HG02759 (cell line): ENCODE measurements at regions not wholly inside any gene's neighbourhood (a gene's known extent, or its start where the extent isn't known, plus 50 kb on each side); places are given as distances from the start of the nearest gene placed in this dataset.
"Not testable (repeated sequence)": the region's sequence is repeated elsewhere in the genome, so short reads cannot be mapped to it uniquely, and the experiment has no call there.

Experiments
- ATAC-seq: cut with Tn5 transposase; IDR thresholded peaks from one replicate; pipeline ENCODE4 v1.9.1; 2021; ENCODE audit warnings: mild to moderate bottlenecking, moderate library complexity; ENCODE audit not compliant: unreplicated experiment

DNA sequence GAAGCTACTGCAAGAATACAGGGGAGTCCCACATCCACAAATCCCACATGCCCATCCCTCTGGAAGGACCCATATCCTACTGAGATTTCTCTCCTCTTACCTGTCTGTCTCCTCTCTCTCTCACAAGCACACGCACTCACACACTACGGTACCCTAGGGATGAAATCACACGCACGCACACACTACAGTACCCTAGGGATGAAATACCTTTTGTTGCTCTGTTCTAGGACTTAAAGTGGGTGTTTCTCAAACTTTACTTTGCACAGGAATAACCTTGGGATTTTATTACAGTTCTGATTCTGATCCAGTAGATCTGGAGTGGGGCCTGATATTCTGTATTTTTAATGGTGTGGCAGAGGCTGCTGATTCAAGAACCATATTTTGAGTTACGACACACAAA lies 622.2 kb upstream of the ZNF385D start:
- no peak for ATAC-seq

DNA sequence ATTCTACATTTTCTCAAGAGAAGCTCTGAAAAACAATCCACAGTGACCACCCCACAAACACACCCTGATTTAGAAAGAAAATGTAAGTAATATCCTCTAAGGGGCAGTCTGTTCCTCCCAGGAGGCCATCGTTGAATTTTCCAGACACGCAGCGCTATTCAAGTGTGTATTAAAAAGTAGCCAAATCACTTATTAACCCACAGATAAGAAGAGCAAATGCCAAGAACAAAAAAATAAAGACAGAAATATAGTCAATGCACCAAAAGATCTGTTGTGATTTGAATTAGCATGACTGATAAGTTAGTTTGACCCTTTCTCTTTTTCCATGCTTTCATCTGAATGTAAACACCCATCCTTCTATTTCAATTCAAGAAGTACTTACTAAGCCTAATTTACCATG lies 622.8 kb upstream of the ZNF385D start:
- ATAC-seq, result no peak

GRCh38 chr3:22377421-22377820 lies 626.4 kb upstream of the ZNF385D start:
- ATAC-seq, result no peak

DNA sequence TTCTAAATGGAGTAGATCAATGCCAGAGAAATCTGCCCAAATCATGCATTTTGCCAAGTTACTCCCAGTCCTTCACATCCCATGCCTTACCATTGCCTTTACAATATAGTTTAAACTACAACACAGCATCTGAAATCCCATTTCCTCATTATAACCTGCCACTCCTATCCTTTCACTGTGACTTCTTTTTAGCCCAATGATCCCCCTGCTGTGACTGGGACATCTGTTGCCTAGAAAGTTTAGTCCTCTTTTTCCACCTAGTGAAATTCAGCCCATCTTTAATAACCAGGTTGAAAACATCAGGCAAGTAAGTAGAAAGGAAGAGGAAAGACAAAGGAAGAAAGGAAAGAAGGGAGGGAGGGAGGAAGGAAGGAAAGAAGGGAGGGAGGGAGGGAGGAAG lies 627.9 kb upstream of the ZNF385D start:
- no peak for ATAC-seq

DNA sequence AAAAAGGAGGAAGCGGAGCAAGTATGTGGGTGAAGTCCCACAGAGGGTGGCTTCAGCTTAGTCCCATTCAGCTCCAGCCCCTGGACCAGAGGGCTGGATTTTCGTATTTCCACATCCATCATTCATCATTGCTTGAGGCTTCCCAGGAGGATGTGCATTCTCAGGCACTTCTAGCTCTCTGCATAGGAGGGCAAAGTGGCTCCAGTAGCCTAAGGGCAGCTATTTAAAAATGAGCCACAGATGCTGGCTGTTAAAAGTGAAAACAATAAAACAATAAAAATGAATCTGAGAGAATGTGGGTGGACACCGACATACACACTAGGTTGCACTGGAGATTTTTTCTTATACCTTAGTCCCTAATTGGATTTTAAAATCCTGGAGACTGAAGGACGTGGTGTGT lies 629.2 kb upstream of the ZNF385D start:
- ATAC-seq, result no peak

DNA sequence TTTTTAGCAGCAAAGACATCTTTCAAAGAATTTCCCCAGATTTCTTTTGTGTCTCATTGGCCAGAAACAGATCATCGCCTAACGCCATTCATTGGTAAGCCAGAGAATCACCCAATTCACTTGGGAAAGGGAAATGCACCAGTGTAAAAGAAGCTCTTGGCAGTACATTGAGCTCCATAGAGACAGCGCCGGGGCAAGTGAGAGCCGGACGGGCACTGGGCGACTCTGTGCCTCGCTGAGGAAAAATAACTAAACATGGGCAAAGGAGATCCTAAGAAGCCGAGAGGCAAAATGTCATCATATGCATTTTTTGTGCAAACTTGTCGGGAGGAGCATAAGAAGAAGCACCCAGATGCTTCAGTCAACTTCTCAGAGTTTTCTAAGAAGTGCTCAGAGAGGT lies 630.6 kb upstream of the ZNF385D start:
- not testable (repeated sequence) for ATAC-seq

- no peak for ATAC-seq
Observed at GRCh38 chr3:22383285-22383684, 632.3 kb upstream of the ZNF385D start.

DNA sequence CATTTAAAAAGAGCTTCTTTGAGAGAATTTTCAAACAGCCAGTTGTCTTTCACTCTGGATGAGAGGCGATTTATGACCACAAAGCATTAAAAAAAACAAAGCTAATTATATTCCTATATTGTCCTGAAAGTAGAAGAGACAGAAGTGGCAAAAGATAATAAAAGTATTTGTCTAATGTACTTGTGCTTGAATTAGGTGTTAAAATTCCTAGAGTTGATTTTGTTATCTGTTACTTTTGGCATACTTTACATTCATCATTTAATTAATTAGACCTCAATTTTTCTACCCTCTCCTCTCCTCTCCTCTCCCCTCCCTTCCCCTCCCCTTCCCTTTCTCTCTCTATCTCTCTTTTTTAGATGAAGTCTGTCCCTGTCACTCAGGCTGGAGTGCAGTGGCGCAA lies 635.1 kb upstream of the ZNF385D start:
- ATAC-seq, result no peak

DNA sequence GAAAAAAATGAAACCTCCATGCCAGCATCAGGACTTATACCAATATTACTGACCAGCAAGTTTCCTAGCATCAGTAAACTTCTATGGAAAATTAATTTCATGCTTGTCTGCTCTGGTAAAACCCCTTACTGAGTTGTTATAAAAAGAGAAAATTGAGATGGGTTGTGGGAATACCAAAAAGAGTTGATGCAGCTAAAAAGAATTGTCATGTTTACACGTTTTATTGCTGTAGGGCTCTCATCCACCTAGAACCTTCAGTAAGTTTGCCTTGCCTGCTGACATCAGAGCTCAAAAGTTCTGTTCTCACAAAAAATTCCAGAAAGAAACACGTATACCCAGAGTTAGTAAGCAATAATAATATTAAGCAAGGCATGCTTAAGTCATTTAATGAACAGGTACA lies 641.3 kb upstream of the ZNF385D start:
- no peak for ATAC-seq

DNA sequence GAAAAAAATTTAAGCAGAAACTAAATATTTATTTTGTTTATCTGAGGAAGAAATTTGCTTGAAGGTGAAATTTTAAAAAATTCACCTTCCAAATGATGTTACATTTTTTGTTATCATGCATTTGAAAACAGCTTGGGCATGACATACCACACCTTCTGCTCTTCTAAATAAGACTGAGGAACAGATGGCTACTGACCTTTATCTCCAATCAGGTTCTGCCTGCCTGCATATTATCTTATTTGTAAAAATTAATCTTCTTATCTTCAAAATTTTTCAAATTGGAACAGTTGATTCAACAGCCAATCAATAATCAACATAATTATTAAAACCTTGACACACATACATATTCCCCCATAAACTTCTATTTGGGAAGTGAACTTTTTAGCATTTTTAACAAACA lies 641.8 kb upstream of the ZNF385D start:
- ATAC-seq, result no peak

DNA sequence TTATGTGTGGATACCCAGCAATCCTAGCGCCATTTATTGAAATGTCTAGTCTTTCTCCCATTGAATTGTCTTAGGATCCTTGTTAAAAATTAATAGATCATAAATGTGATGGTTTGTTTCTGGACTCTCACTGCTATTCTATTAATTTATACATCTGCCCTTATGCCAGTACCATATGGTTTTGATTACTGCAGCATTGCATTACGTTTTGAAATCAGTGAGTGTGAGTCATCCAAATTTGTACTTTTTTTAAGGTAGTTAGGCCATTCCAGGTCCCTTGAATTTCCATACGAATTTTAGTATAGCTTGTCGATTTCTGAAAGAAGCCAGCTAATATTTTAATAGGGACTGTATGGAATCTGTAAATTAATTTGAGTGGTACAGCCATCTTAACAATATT lies 648.6 kb upstream of the ZNF385D start:
- no peak for ATAC-seq

GRCh38 chr3:22401499-22401898 lies 650.5 kb upstream of the ZNF385D start:
- no peak for ATAC-seq

DNA sequence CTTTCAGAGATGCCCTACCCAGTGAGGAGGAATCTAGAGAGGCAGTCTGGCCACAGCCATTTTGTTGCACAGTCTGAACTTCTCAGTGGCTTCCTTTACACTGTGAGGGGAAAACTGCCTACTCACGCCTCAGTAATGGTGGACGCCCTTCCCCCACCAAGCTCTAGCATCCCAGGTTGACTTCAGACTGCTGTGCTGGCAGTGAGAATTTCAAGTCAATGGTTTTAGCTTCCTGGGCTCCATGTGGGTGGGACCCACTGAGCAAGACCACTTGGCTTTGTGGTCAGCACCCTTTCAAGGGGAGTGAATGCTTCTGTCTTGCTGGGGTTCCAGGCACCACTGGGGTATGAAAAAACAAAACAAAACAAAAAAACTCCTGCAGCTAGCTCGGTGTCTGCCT lies 663.2 kb upstream of the ZNF385D start:
- no peak for ATAC-seq

- not testable (repeated sequence) for ATAC-seq
Observed at GRCh38 chr3:22416838-22417446, 665.9 kb upstream of the ZNF385D start.

GRCh38 chr3:22419261-22419660 lies 668.3 kb upstream of the ZNF385D start:
- ATAC-seq, result no peak

GRCh38 chr3:22421589-22421988 lies 670.6 kb upstream of the ZNF385D start:
- no peak for ATAC-seq

DNA sequence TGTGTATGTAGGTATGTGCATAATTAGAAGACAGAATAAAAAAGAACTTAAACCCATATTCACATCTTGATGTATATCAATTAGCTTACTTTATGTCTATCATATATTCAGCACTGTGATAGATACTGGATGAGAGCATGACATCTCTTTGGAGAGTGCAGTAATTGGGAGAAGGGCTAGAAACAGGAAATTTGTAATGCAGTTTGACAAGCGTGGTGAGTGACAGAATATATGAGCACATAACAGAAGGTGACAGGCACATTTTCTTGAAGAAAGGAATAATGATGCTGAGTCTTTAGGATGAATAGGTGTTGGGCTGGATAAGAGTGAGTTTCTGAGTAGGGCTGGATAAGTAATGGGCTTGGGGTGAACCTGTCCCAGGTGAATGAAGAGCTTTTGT lies 680.3 kb upstream of the ZNF385D start:
- no peak for ATAC-seq

DNA sequence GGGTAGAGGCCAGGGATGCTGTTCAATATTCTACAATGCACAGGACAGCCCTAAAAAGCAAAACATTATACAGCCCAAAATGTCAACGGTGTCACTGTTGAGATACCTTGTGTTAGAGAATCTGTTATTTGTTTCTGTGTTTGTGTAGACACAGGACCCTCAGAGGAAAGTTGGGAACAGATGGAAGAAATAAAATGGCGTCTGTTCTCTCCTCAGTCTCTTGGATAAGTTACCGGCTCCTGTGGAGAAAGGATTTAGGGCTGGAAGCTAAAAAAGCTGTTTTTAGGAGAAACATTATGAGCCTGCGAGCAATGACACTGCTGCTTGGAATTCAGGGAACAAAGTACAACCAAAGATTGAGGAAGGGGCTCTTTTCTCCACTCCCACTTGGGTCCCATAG lies 688.6 kb upstream of the ZNF385D start:
- ATAC-seq, result no peak

DNA sequence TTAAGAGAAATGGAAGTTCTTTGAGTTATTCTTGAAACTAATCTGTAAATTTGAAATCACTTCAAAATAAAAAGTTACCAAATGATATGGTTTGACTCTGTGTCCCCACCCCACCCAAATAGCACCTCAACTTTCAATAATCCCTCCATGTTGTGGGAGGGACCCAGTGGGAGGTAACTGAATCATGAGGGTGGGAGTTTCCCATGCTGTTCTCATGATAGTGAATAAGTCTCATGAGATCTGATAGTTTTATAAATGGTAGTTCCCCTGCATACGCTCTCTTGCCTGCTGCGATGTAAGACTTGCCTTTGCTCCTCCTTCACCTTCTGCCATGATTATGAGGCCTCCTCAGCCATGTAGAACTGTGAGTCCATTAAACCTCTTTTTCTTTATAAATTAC lies 690.7 kb upstream of the ZNF385D start:
- ATAC-seq, result no peak

DNA sequence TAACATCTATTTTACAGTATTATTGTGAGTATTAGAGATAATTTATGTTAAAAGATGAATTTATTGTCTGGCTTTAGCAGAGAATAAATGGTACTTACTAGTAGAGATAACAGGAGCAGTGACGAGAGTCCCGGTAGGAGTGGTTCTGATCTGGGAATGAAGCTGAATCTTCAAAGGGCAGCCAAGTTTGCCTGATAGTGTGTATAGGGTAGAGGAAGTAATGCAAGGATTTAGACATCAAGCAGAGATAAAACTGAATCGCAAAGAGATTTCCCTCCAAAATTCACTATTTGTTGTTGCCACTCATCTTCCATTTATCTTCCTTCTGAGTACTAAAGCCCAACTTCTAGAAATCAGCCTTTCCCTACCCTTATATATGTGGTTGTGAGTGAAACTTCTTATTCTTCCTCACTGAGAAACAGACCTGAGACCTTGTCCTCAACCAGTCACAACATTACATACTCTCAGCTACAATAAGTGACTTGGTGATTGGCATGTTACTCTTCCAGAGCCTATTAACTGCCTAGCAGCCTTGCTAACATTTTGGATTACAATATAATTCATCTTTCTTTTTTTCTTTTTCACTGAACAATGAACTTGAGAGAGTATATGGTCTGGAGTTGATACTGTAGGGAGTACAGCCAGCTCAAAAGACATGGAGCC lies 692.7 kb upstream of the ZNF385D start:
- ATAC-seq, result no peak

DNA sequence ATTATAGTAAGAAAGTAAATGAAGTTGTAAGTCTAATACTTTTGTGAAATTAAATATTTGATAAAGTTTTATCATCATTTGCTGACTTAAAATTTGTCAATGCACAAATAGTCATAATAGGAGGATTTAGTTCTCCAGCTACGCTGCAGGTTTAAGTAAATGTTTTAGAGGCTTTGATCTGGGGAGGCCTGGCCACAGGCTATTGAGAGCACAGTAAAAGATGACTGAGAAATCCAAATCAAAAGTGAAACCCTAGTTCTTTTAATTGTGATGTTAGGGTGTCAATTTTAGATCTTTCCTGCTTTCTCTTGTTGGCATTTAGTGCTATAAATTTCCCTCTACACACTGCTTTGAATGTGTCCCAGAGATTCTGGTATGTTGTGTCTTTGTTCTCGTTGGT lies 694.3 kb upstream of the ZNF385D start:
- not testable (repeated sequence) for ATAC-seq

DNA sequence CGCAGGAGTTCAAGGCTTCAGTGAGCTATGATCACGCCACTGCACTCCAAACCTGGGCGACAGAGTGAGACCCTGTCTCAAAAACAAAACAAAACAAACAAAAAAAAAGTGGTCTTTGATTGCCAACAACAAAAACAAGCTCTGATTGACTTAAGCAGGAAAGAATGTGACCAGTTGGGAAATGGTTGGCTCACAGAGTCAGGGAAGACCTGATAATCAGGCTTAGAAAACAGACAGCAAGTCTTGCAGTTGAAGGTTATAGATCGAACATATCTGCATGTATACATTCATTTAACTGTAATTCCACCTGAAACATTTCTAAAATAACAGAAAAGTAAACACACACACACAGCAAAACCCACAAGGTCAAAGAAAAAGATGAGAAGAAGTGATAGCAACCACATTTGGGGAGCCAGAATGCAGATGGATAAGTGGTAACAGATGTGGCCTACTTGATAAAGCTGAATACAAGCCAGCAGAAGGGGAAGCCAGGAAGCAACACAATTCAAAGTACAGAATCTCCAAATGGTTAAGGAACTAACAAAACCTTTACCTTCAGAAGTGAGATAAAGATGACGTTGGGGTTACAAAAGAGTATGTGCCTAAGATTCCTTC lies 699.9 kb upstream of the ZNF385D start:
- ATAC-seq, result no peak

DNA sequence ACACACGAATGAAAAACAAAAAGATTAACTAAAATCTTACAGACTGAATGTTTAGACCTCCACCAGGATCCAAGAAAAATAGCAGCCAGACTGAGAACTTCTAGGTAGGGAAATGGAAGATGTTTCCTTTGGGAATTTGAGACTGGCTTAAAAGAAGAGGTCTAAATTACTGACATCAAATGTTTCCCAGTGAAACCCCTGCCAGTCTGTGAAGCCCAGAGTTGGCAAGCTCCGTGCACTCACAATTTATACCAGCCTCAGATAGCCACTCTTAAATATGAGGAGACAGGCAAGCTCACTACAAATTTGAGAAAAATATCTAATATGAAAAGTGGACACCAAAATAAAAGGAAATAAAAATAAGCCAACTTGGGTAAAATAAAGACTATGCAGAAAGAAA lies 700.5 kb upstream of the ZNF385D start:
- no peak for ATAC-seq
